ENCODE measurements at regions not wholly inside any gene's neighbourhood (a gene's known extent, or its start where the extent isn't known, plus 50 kb on each side); places are given as distances from the start of the nearest gene placed in this dataset.

DNA sequence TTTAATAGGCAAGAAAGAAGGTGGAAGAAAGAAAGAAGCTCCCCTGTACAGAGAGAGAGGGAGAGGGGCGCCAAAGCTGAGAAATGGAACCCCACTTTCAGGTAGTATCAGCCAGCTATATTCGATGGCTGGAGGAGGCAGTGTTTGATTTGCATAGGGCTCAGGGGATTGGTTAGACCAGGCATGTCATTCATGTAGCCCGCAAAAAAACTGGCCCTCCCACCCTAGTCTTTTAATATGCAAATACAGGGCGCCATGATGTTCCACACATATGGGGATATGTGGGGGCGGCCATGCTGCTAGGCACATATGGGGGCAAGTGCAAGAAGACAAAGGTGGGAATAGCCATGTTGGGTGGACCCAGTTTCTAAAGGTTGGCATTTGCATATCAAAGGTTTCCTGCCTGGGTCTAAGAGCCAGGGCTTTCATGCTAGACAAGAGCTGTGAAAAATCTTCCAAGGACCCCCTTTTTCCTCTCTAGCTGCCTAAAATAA is 174.4 kb upstream of the ADRA1B start:
- no peak overlapping the region for H3K4me3 ChIP-seq (ENCODE audit: low read length)
- no peak for DNase-seq (ENCODE audit: low read depth)
- TF ChIP-seq, protein P1, sequence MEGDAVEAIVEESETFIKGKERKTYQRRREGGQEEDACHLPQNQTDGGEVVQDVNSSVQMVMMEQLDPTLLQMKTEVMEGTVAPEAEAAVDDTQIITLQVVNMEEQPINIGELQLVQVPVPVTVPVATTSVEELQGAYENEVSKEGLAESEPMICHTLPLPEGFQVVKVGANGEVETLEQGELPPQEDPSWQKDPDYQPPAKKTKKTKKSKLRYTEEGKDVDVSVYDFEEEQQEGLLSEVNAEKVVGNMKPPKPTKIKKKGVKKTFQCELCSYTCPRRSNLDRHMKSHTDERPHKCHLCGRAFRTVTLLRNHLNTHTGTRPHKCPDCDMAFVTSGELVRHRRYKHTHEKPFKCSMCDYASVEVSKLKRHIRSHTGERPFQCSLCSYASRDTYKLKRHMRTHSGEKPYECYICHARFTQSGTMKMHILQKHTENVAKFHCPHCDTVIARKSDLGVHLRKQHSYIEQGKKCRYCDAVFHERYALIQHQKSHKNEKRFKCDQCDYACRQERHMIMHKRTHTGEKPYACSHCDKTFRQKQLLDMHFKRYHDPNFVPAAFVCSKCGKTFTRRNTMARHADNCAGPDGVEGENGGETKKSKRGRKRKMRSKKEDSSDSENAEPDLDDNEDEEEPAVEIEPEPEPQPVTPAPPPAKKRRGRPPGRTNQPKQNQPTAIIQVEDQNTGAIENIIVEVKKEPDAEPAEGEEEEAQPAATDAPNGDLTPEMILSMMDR (conservative IDR thresholded peaks at IDR 0.05; ENCODE audit: low read length), result no peak

- TF ChIP-seq, protein P1 (conservative IDR thresholded peaks at IDR 0.05; ENCODE audit: low read length), result no peak
- DNase-seq (ENCODE audit: low read depth), result no peak
Observed at GRCh38 chr5:159743234-159743633, 173.0 kb upstream of the ADRA1B start.

GRCh38 chr5:159746707-159747106 is 169.6 kb upstream of the ADRA1B start:
- DNase-seq (ENCODE audit: low read depth), result no peak
- TF ChIP-seq, protein P1 (conservative IDR thresholded peaks at IDR 0.05; ENCODE audit: low read length), result no peak

More at GRCh38 chr5:159743234-159743633, 173.0 kb upstream of the ADRA1B start:
- H3K4me3 ChIP-seq (ENCODE audit: low read length), result no peak overlapping the region

GRCh38 chr5:159749146-159749545 is 167.1 kb upstream of the ADRA1B start:
- TF ChIP-seq, protein P1 (conservative IDR thresholded peaks at IDR 0.05; ENCODE audit: low read length), result no peak
- DNase-seq (ENCODE audit: low read depth), result peak; percentile 31
- H3K4me3 ChIP-seq (ENCODE audit: low read length), result no peak overlapping the region

More at GRCh38 chr5:159746707-159747106, 169.6 kb upstream of the ADRA1B start:
- no peak overlapping the region for H3K4me3 ChIP-seq (ENCODE audit: low read length)

DNA sequence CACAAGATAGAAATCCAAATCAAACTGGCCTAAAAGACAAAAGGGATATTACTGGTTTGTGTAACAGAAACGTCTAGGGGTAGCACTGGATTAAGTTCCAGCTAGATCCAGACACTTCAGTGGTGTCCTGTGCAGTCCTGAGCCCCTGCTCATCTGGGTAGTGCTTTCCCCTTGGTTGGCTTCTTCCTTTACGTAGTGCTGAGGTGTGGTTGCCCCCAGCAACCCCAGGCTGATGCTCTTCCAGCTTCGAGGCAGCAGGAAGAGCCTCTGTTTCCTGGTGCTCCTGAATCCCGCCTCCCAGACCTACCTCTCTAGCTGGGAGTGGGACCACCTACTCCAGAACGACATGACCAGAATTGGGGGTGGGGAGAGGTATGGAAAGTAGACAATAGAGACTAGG is 166.1 kb upstream of the ADRA1B start:
- H3K4me3 ChIP-seq (ENCODE audit: low read length), result no peak overlapping the region
- TF ChIP-seq, protein P1 (conservative IDR thresholded peaks at IDR 0.05; ENCODE audit: low read length), result no peak
- DNase-seq (ENCODE audit: low read depth), result no peak

- H3K4me3 ChIP-seq (ENCODE audit: low read length), result no peak overlapping the region
- DNase-seq (ENCODE audit: low read depth), result no peak
- TF ChIP-seq, protein P1 (conservative IDR thresholded peaks at IDR 0.05; ENCODE audit: low read length), result no peak
Observed at GRCh38 chr5:159751459-159751858, 164.8 kb upstream of the ADRA1B start.

DNA sequence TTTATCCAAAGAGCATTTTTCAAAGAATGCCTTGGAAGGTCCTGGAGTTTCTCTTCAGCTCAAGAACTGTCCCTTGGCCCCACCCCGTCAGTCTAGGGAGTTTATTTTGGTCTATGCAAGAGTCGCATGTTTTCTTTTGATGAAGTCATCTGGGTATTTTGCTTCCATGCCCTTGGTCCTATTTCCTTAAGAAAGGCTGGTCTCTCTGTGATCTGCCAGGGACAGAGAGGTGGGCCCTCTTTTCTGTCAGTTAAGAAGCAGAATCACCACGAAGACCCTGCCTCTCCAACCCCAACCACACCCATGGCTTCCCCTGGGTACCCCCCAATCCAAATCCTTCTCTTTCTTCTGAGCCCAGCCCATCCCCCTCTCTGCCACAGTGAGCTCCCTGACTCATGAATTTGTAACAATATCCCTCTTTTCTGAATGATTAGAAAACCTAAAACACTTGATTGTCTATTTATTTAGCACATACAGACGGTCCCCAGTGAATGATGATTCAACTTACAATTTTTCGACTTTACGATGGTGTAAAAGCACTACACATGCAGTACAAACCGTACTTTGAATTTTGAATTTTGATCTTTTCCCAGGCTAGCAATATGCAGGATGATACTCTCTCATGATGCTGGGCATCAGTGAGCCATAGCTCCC is 163.5 kb upstream of the ADRA1B start:
- DNase-seq (ENCODE audit: low read depth), result no peak

More for the DNA sequence above, 163.5 kb upstream of the ADRA1B start:
- H3K4me3 ChIP-seq (ENCODE audit: low read length), result no peak overlapping the region
- TF ChIP-seq, protein P1 (conservative IDR thresholded peaks at IDR 0.05; ENCODE audit: low read length), result no peak

All from AG10803 (cell line).